C1 segment of cervical spinal cord (tissue), 14 donors: ENCODE measurements at regions not wholly inside any gene's neighbourhood (a gene's known extent, or its start where the extent isn't known, plus 50 kb on each side); places are given as distances from the start of the nearest gene placed in this dataset.

ENCODE experiments used
- DNase-seq, 14 donors: peaks; one replicate each; lab custom pipeline; 2025; lab: John Stamatoyannopoulos, UW

DNA sequence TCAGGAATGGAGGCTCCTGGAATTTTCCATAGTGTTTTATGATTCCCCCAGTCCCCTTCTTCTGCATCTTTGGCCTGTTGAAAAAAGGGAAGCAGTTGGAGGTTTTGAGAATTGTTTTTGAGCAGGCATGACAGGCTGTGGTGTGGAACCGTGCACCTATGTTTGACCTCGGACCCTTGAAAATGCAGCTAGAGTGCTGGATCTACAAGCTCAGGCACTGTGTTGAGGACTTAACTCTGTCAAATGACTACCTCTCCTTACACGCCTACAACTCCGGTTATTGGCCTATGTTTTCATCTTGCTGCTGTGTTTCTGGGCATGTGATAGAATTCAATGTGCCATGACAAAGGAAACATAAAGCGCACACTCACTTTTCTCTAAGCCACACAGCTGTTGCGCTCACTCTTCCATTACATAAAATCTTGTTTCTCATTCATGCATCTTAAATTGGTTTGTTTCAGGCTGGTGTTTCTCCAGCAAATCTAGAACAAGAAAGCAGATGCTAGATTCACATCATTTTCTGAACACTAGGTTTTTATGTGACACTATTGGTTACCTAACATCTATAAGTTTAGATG, 616.6 kb downstream of the FGF9 start:
- no peak for DNase-seq

DNA sequence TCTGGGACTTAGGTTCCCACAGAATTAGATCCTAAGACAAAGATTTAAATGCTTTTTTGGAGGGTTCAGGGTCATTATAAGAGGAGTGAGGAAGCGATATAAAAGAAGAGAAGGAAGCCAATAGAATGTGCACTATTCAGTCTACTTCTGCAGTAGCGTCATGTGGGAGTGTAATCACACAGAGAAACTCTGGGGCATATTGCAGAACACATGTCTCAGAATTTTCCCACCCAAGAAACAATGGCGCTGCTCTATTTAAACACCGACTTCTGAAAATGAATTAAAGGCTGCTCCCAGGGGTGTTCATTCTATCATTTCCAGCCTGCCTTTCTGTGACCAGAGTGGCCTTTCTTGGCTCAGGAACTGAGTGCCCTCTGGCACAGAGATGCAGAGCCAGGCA, 617.6 kb downstream of the FGF9 start:
- no peak for DNase-seq

- no peak for DNase-seq
Observed at GRCh38 chr13:22289711-22290110, 618.8 kb downstream of the FGF9 start.

- DNase-seq: no peak
Observed at GRCh38 chr13:22298530-22298929, 627.7 kb downstream of the FGF9 start.

DNA sequence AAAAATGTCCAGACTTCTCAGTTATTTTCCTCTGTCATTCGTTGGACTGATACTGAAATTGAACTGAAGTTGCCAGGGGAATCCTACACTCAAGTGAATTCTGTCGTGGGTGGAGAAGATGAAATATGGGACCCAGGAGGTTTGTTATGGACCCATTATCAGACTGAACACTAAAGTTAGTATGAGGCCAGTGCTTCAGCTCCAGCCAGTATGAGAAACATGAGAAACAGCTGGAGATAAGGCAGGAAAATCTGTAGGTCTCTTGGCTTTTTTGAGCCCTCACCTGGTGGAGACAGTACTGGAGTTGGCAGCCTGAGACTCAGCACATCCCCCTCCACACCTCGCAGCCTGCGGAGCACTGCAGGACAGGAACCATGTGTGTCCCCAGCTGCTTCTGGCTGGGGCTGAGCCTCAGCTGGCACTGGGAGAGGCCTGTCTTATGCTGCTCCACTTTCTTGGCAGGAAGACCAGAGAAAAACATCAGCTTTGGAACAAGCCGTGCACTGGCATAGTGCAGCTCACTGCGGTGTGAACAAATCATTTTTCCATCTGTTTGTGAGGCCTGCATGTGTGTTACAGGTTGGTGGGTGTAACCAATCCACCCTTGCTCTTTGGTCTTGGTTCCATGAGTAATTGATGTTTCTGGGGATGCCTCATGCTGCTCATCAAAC, 641.0 kb downstream of the FGF9 start:
- DNase-seq: no peak

DNA sequence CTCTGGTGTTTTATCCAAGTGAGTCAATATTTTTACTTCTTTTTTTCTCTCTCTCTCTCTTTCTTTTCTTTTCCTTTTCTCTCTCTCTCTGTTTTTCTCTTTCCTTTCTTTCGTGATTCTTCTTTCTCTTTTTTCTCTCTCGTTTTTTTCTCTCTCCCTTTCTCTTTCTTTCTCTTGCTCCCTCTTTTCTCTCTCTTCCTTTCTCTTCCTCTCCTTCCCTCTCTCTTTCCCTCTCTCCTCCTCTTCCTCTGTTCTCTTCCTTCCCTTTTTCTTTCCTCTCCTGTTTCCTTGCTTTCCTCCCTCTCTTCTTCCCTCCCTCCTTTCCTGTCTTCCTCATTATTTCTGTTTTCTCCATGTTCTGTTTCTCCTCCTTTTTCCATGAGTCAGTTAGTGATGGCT, 641.5 kb downstream of the FGF9 start:
- no peak for DNase-seq

GRCh38 chr13:22316494-22317025, 645.7 kb downstream of the FGF9 start:
- no peak for DNase-seq

- no peak for DNase-seq
Observed at GRCh38 chr13:22320991-22321390, 650.1 kb downstream of the FGF9 start.

DNA sequence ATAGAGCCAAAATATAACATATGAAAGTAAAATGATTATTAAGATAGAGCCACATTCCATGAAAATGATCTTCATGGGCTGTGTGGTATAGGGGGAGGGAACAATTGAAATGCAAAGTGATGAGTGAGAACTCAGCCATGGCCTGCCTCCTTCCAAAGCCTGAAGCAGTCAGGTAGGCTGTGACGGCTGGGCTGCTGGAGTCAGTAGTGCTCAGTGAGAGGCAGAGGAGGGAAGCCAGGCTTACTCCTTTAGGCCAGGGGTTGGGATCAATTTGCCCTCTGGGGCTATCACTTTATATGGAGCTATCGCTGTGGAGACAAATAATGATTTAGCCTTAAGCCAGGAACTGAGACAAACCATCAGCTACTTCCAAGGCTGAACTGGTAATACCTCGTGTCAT, 654.9 kb downstream of the FGF9 start:
- no peak for DNase-seq

DNA sequence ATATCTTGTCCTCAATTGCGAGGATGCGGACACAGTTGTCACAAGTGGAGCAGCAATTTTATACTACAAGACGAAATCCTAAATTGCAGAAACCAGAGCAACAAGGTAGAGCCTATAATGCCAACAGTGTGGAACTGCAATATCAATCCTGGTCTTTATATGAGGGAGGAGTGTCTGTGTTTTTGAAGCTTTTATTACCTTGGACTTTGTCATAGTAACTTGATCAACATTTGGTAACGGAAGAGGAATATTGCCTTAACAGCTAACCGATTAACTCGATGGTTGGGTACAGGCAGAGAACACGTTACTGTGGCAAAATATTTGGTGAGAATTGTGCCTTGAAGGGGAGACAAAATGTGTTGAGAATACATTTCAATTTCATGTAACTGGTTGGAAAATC, 661.5 kb downstream of the FGF9 start:
- no peak for DNase-seq

- no peak for DNase-seq
Observed at GRCh38 chr13:22336460-22336859, 665.6 kb downstream of the FGF9 start.

DNA sequence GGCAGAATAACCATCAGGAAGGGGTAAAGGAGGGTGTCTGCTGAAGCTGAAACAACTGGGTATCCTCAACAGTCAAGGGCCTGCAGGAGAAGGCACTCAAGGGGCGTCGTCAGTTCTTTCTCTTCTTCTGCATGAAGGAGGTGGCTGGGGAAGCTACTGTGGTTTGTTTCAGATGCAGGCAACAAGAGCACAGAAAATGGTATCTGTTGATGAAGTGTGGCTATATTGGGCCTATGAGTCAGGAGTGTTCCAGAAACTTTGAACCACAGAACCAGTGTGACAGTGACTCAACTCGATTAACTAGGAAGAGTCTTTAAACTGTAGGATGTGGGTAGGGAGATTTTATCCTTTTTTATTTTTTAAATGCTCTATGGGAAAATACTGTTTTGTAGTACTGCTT, 686.3 kb downstream of the FGF9 start:
- DNase-seq: no peak

DNA sequence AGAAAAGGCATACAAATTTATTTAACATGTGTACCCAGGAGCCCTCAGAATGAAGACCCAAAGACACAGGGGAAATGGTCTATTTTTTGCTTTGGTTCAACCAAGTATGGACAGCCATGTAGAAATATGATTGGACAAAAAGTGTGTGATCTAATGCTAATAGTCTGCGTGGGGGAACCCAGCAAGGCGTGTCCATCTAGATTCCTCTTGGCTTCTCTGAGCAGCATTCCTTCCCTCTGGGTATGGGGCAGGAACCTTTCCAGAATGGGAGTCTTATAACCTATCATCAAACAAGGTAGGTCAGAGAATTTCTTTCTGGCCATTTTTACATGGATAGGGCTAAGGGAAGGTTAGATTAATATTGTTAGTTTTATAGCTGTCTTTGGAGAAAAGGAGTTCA, 698.2 kb downstream of the FGF9 start:
- no peak for DNase-seq

GRCh38 chr13:22369840-22370239, 699.0 kb downstream of the FGF9 start:
- DNase-seq: no peak

- no peak for DNase-seq
Observed at GRCh38 chr13:22372261-22372660, 701.4 kb downstream of the FGF9 start.

GRCh38 chr13:22375151-22375550, 704.3 kb downstream of the FGF9 start:
- no peak for DNase-seq

DNA sequence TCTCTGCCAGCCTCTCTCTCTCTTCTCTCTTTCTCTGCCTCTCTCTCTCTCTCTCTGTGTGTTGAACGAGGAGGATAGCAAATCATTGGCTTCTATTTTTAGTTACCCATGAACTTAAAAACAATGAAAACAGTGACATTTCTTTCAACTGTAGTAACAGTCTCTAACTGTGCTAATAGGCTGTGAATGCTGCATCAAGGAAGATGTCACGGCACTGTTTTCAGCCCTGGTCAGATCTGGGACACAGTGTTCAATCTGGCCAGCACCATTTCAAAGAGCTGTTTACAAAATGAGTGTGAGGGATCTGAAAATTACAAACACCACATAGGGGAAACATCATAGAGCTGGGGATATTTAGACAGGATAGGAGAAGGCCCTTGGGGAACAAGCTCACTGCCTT, 717.0 kb downstream of the FGF9 start:
- peak in 1 of 14 donors; percentile 16 for DNase-seq

- no peak for DNase-seq
Observed at GRCh38 chr13:22399801-22400420, 729.0 kb downstream of the FGF9 start.

DNA sequence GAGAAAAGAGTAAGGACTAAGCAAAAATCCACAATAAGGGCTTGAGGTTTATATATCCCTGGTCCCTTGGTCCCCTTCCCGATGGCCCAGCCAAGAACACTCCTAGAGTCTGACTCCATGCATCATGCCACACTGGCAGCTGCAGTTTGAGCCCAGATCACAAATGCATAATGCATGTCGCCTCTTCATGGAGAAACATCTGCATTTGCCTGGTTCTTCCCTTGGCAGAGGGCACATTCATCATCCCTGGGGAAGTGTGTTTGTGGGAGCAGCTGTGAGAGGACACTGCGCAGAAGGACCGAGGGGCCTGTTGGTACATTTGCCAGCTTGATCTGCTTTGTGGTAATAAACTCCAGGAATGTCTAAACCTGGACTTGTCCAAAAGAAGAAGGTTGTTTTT, 731.8 kb downstream of the FGF9 start:
- DNase-seq: no peak

DNA sequence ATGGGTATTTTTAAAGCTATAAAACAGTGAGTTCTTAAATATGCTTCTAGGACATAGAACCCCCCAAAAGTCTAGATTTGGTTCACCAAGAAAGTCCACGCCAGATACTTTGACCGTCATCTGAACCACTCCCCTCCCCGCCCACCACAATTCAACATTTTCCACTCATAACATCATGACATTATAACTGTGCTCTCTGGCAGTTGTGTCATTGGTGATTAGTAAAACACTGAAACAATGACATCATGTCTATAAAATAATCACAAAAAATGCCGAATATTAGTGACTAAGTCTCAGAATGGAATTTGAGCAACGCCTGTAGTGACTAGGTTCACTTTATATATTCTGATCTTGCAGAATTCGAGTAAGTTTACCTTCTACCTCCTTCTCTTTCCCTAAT, 732.3 kb downstream of the FGF9 start:
- DNase-seq: no peak

DNA sequence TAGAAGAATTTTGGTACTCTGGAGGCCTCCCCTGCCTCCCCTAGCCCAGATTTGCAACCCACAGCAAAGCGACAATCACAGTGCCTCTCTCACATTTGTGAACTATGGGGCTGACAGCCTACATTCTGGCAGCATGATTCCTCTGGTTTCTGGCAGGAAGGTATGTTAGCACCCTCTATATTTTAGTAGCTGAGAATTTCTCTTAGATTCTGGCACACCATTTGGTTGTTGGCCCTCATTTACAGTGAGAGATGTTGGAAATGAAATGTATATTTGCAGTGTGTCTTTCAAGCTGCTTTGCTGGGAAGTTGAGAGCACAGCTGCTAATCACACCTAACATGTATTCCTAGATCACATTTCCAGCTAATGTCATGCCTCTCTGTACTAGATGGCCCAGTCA, 735.0 kb downstream of the FGF9 start:
- DNase-seq: no peak

GRCh38 chr13:22412452-22412851, 741.6 kb downstream of the FGF9 start:
- no peak for DNase-seq

- DNase-seq: no peak
Observed at GRCh38 chr13:22422023-22422422, 751.1 kb downstream of the FGF9 start.
